HG03457 (cell line): ENCODE measurements at regions not wholly inside any gene's neighbourhood (a gene's known extent, or its start where the extent isn't known, plus 50 kb on each side); places are given as distances from the start of the nearest gene placed in this dataset.

Experiments used
- ATAC-seq: cut with Tn5 transposase; IDR thresholded peaks from one replicate; pipeline ENCODE4 v1.9.1; 2021; ENCODE audit warnings: moderate number of reproducible peaks; ENCODE audit not compliant: unreplicated experiment

DNA sequence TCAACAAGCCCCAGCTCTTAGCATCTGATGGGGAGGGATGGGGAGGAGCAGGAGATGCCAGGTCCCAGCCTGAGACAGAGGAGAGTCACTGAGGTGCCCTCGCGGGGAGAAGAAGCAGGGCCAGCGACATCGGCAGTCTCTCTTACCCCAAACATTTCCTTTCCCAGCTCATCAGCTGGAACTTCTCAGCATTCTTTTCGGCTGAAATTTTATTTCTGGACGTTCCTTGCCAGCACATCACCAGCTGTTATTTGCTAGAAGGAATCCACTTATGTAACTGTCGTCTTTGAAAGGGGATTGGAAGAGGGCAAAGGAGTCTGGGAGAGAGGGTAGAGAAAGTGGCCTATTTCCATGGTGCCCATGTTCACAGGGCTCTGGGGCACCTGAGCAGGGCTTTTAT is 101.0 kb upstream of the SHH start:
- no peak for ATAC-seq

- no peak for ATAC-seq
Observed at GRCh38 chr7:155911471-155912105, 99.3 kb upstream of the SHH start.

GRCh38 chr7:155908385-155908784 is 96.1 kb upstream of the SHH start:
- no peak for ATAC-seq

DNA sequence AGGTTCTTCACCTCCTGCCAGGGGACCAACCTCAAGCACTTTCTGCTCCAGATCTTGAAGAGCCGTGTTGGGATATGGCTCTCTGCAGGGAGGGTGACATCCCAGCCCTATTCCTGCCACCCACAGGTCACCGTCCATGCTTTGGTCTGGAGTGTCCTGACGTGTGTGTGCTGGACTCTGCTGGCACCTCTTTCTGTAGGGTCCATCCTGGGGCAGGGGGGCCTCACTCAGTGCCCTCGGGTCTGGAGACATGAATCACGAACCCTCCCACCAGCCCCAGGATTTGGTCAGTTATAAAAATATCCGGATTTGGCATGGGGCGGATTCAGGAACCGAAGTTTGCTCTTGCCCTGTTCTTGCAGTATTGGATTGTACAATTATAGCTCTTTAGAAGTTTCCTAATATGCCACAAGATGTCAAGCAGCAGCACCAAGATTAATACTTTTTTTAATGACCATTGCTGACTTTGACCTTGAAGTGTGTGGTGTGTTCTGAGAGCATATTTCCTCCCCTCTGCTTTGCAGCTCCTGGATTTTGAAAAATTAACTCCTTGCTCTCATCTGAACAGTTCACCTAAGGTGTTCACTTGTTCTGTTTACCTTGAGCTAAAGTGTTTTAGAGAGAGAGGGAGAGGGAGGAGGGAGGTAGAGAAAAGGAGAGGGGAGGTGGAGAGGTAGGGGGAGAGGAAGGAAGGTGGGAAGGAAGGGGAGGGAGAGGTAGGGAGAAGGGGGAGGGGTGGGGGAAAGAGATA is 95.4 kb upstream of the SHH start:
- ATAC-seq, result no peak

DNA sequence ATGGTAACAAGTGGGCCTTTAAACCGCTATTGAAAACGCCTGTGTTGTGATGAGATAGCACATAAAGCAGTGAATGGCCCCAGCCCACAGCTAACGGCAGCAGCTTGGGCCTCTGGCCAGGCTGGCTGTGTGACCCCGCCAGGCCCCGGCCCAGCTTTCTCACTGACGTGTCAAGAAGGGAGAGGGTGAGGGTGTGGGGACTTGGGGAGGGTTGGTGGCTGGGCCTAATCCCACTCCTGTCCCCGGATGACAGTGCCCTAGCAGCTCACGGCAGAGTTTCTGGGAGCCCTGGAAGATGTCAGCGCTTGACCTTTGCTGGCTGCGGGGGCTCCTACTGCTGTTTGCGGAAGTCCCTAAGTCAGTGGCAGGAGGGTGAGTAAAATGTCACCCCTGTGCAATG is 88.9 kb upstream of the SHH start:
- no peak for ATAC-seq

DNA sequence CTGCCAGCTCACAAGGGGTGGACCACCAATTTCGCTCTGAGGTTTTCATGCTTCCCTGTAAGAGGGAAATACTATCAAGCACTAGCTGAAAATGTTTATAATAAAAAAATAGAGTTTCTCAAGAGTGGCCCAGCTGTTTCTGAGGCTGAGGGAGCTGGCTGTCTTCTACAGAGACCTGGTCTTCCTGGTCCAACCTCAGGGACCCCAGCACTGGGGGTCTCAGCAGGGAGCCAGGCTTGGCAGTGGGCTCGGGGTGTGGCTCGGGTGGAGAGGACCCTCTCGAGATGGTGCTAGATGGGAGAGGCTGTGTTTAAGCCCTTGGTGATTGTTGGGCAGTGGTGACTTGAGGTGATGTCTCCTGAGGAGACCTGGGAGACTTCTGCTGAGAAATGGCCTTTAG is 87.3 kb upstream of the SHH start:
- ATAC-seq, result no peak

DNA sequence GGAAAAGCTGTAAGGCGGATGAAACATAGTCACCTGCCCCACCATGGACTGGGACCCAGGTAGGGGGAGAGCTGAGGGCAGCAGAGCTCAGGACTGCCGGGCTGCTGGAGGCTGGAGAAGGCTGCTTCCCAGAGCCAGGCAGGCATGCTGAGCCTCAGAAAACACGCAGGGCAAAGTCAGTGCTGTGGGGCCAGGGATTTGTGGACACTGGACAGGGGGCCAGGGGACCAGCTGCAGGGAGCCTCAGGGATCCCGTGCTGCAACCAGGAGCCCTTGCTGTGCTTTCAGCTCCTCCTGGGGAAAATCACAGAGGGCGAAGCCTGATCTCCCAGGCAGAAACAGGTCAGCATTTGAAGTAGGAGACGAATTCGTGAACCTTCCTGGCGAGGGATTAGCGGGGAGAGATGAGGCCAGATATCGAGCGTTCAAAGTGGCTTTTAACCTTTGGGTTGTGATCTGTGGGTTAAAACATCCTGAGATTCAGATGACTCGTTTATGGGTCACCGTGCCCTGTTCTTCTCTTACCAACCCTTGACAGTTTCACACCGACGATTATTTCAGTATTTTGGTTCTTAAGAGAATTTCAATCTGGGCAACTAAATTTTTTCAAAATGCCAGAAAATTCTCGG is 85.6 kb upstream of the SHH start:
- no peak for ATAC-seq

- ATAC-seq, result no peak
Observed at GRCh38 chr7:155896531-155897263, 84.4 kb upstream of the SHH start.

- no peak for ATAC-seq
Observed at GRCh38 chr7:155893664-155894063, 81.4 kb upstream of the SHH start.

DNA sequence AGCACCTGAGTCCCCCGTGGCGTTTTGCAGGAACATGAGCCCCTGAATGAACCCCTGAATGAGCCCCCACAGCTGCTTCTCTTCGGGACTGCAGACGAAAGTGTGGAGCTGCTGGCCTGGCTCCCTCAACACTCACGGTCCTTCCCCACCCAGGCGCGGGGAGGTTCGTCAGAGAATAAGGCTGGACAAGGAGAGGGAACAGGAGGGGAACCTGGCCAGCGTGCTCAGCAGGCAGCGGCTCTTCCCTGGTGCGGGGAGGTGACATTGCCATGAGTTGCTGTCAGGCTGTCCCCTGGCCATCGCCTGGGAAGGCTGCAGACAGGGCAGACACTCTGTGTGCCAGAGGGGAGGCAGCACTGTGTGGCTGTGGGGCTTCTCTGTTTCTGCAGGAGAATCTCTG is 80.9 kb upstream of the SHH start:
- no peak for ATAC-seq

- no peak for ATAC-seq
Observed at GRCh38 chr7:155889636-155890511, 77.6 kb upstream of the SHH start.

GRCh38 chr7:155887174-155887525 is 74.9 kb upstream of the SHH start:
- no peak for ATAC-seq

- ATAC-seq, result no peak
Observed at GRCh38 chr7:155886391-155887173, 74.3 kb upstream of the SHH start.

GRCh38 chr7:155885167-155886155 is 73.2 kb upstream of the SHH start:
- no peak for ATAC-seq

GRCh38 chr7:155884225-155885166 is 72.2 kb upstream of the SHH start:
- no peak for ATAC-seq

- no peak for ATAC-seq
Observed at GRCh38 chr7:155883491-155884224, 71.4 kb upstream of the SHH start.

GRCh38 chr7:155882596-155882995 is 70.3 kb upstream of the SHH start:
- ATAC-seq, result no peak
